Gastrocnemius medialis (tissue), 4 donors: ENCODE measurements at regions not wholly inside any gene's neighbourhood (a gene's known extent, or its start where the extent isn't known, plus 50 kb on each side); places are given as distances from the start of the nearest gene placed in this dataset.

Experiments
- ATAC-seq, 2 donors: fragments of 150-250 bp; one replicate each; pipeline ENCODE4 v1.9.1; 2016
- DNase-seq, 2 donors: peaks; one replicate each; pipeline ENCODE4 v3.0.0-alpha.2; 2019
- H3K27ac ChIP-seq, 4 donors: fragments of 200-600 bp; sonication (generic); 1 replicate in 1 of 4; 2 replicates in 3 of 4; pipeline ENCODE4 v1.5.1; 2016 to 2018; ENCODE audit warnings: mild to moderate bottlenecking in 2 of 4, moderate library complexity in 1 of 4
- H3K27me3 ChIP-seq, 3 donors: fragments of 200-600 bp; sonication (generic) in 2 of 3; 1 replicate in 1 of 3; 2 replicates in 2 of 3; pipeline versions ENCODE4 v1.5.1 to v1.6.0; 2016 to 2019; ENCODE audit warnings: mild to moderate bottlenecking in 1 of 3, moderate library complexity in 1 of 3
- H3K36me3 ChIP-seq, 2 donors: fragments of 200-600 bp; sonication (generic) in 1 of 2; one replicate each; pipeline ENCODE4 v1.5.1; 2017 to 2018
- H3K4me1 ChIP-seq, 2 donors: fragments of 200-600 bp; sonication (generic) in 1 of 2; one replicate each; pipeline ENCODE4 v1.5.1; 2016 to 2017; ENCODE audit warnings: mild to moderate bottlenecking in 2 of 2
- H3K4me3 ChIP-seq, 4 donors: fragments of 200-600 bp; sonication (generic) in 3 of 4; 1 replicate in 1 of 4; 2 replicates in 3 of 4; pipeline ENCODE4 v1.5.1; 2016 to 2019; ENCODE audit warnings: mild to moderate bottlenecking in 2 of 4
- H3K9me3 ChIP-seq, 3 donors: fragments of 200-600 bp; sonication (generic) in 2 of 3; 1 replicate in 1 of 3; 2 replicates in 2 of 3; pipeline ENCODE4 v1.5.1; 2016 to 2019
- CTCF ChIP-seq, 5 experiments: fragments of 450-650 bp in 3 of 5; fragments of 200-600 bp in 2 of 5; sonication (generic) in 2 of 5; IDR thresholded peaks in 4 of 5; conservative IDR thresholded peaks in 1 of 5; 1 replicate in 4 of 5; 2 replicates in 1 of 5; pipeline ENCODE4 v1.5.1; 2016 to 2019; ENCODE audit warnings: antibody characterized with exemption in 5 of 5, mild to moderate bottlenecking in 3 of 5, moderate library complexity in 3 of 5
- POLR2A ChIP-seq, 2 donors: fragments of 450-650 bp; IDR thresholded peaks; one replicate each; pipeline ENCODE4 v1.6.1; 2017; ENCODE audit warnings: antibody characterized with exemption in 2 of 2, mild to moderate bottlenecking in 2 of 2, moderate library complexity in 2 of 2
- in situ Hi-C, 4 donors: fragments of 200-750 bp; cut with MboI; loops; one replicate each; pipeline versions ENCODE4 v1.15.0 to v1.8.0; 2017; ENCODE audit warnings: low sequenced_read_pairs in 4 of 4
- intact Hi-C: fragments of 100-400 bp; cut with DNase I; formaldehyde crosslinking; loops from one replicate; pipeline ENCODE4 v1.15.1; 2023; ENCODE audit warnings: low total_unique reads

- in situ Hi-C loops (no loop called here), intact Hi-C loops (no loop called here)
- no peaks in the 10 kb centered on the region for H3K9me3 ChIP-seq
- no peak overlapping the region for H3K27ac ChIP-seq
- no peaks in the 10 kb centered on the region for H3K36me3 ChIP-seq
- DNase-seq, result no peak
- H3K27me3 ChIP-seq, result no peaks in the 10 kb centered on the region
- TF ChIP-seq POLR2A (IDR thresholded peaks at IDR 0.05) (no peak), CTCF (IDR thresholded peaks at IDR 0.05 in 4 of 5, conservative IDR thresholded peaks at IDR 0.05 in 1 of 5) (no peak)
- no peaks in the 10 kb centered on the region for H3K4me1 ChIP-seq
- H3K4me3 ChIP-seq, result no peak overlapping the region
- no peak for ATAC-seq
Measured at GRCh38 chr4:147368948-147369347, 111.9 kb upstream of the EDNRA start.

GRCh38 chr4:147370473-147370872 is 110.4 kb upstream of the EDNRA start:
- Histone ChIP-seq H3K27me3 (no peaks in the 10 kb centered on the region), H3K9me3 (no peaks in the 10 kb centered on the region), H3K36me3 (no peaks in the 10 kb centered on the region), H3K27ac (no peak overlapping the region), H3K4me3 (no peak overlapping the region), H3K4me1 (no peaks in the 10 kb centered on the region)
- no peak for DNase-seq
- in situ Hi-C loops (no loop called here), intact Hi-C loops (no loop called here)
- ATAC-seq, result no peak
- no peak for TF ChIP-seq CTCF (IDR thresholded peaks at IDR 0.05 in 4 of 5, conservative IDR thresholded peaks at IDR 0.05 in 1 of 5)

- Histone ChIP-seq H3K9me3 (no peaks in the 10 kb centered on the region), H3K4me3 (no peak overlapping the region), H3K27me3 (no peaks in the 10 kb centered on the region), H3K36me3 (no peaks in the 10 kb centered on the region), H3K4me1 (no peaks in the 10 kb centered on the region), H3K27ac (no peak overlapping the region)
- intact Hi-C loops (no loop called here), in situ Hi-C loops (no loop called here)
- no peak for TF ChIP-seq CTCF (IDR thresholded peaks at IDR 0.05 in 4 of 5, conservative IDR thresholded peaks at IDR 0.05 in 1 of 5)
- TF ChIP-seq POLR2A (IDR thresholded peaks at IDR 0.05), result no peak
- DNase-seq (no peak), ATAC-seq (no peak)
Measured at GRCh38 chr4:147370881-147371280, 110.0 kb upstream of the EDNRA start.

- no peaks in the 10 kb centered on the region for H3K36me3 ChIP-seq
- intact Hi-C loops (no loop called here), in situ Hi-C loops (no loop called here)
- ATAC-seq (no peak), DNase-seq (no peak)
- no peak overlapping the region for H3K27ac ChIP-seq
- no peaks in the 10 kb centered on the region for H3K27me3 ChIP-seq
- TF ChIP-seq POLR2A (IDR thresholded peaks at IDR 0.05), result no peak
- no peak for TF ChIP-seq CTCF (IDR thresholded peaks at IDR 0.05 in 4 of 5, conservative IDR thresholded peaks at IDR 0.05 in 1 of 5)
- no peak overlapping the region for H3K4me3 ChIP-seq
- no peaks in the 10 kb centered on the region for H3K9me3 ChIP-seq
- no peaks in the 10 kb centered on the region for H3K4me1 ChIP-seq
Measured at GRCh38 chr4:147371661-147372060, 109.2 kb upstream of the EDNRA start.

- ATAC-seq (no peak), DNase-seq (no peak)
- intact Hi-C loops, result no loop called here
- TF ChIP-seq CTCF (IDR thresholded peaks at IDR 0.05 in 4 of 5, conservative IDR thresholded peaks at IDR 0.05 in 1 of 5) (no peak), POLR2A (IDR thresholded peaks at IDR 0.05) (no peak)
- Histone ChIP-seq H3K4me1 (no peaks in the 10 kb centered on the region), H3K9me3 (no peaks in the 10 kb centered on the region), H3K4me3 (no peak overlapping the region), H3K27ac (no peak overlapping the region), H3K27me3 (no peaks in the 10 kb centered on the region), H3K36me3 (no peaks in the 10 kb centered on the region)
- in situ Hi-C loops, result no loop called here
Measured at GRCh38 chr4:147378780-147379179, 102.1 kb upstream of the EDNRA start.
